GM18868 (cell line): ENCODE measurements at regions not wholly inside any gene's neighbourhood (a gene's known extent, or its start where the extent isn't known, plus 50 kb on each side); places are given as distances from the start of the nearest gene placed in this dataset.
"Not testable (repeated sequence)": the region's sequence is repeated elsewhere in the genome, so short reads cannot be mapped to it uniquely, and the experiment has no call there.

Source experiments
- ATAC-seq: cut with Tn5 transposase; IDR thresholded peaks from one replicate; pipeline ENCODE4 v1.9.1; 2021; ENCODE audit warnings: mild to moderate bottlenecking, moderate library complexity; ENCODE audit not compliant: unreplicated experiment

DNA sequence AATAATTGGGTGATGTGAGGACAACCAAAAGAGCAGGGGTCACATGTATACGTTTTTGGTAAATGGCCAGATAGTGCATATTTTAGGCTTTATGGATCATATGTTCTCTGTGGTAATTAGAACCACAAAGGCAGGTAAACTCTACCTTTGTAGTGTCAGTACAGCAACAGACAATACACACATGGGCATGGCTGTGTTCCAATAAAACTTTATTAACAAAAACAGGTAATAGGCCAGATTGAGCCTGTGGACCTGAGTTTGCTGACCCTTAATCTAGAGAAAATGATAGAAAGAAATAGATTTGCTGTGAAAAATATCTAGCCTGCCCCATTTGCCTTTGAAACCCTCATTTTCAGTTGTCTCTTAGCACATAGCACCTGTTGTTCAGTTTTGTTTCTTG is 177.2 kb upstream of the CXCR4 start:
- no peak for ATAC-seq

DNA sequence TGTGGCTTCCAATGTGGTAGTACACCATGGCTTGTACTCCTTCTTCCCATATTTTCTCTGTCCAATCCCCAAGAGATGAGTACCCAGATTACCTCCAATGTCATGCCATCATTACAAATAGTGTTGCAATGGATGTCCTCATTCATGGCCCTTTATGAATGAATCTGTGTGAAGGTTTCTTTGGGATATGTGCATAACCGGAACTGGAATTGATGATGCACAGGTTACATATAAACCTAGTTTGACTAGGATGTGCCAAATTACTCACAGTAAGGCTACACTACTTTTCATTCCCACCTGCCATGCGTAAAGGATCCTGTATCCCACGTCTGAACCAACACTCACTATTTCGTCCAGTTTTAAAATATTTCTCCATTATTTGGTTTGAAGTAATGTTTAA is 173.9 kb upstream of the CXCR4 start:
- no peak for ATAC-seq

DNA sequence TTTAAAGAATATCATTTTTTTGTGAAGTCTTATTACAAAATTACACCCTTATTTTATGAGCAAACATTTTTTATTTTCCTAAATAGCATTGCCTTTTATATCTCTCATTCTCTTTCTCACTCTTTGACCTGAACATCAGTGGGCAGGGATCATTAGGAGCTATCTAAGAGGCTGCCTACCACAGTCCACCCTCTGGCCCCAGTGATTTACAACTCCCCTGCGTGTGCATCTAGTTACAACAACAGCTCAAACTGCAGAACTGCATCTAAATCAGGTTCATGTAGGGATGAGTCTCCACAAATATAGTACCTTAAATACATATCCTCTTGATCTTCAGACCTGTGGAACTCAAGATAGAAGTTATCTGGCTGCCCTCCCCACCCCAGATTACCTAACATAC is 172.4 kb upstream of the CXCR4 start:
- no peak for ATAC-seq

DNA sequence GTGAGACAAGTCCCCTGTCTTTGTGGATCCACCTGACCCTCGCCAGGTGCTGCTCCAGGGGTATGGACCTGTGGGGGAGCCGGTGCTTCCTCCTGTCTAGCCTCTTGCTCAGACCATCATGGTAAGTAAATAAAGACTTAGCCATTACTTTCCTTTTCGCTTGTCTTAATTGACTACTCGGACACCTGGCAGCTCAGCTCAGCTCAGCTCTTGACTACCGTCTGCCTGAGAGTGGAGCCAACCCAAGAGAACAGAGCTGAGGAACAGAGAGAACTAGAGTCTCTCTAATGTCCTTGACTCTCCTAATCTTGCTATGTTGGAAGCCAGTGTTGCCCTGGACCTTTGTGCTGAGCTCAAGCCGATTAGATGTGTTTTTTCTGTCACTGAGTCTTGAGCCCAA is 170.3 kb upstream of the CXCR4 start:
- no peak for ATAC-seq

DNA sequence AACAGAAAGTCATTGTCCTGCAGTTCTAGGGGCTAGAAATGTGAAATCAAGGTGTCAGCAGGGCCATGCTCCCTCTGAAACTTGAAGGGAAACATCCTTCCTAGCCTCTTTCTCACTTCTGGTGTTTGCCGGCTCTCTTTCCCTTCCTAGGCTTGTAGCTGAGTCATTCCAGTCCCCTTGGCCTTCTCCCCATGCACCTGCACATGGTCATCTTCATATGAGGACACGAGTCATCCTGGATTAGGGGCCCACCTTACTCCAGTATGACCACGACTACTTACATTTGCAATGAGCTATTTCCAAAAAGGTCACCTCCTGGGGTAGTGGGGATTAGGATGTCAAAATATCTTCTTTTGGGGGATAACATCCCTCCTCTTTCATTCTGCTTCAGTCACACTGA is 168.5 kb upstream of the CXCR4 start:
- ATAC-seq = no peak

DNA sequence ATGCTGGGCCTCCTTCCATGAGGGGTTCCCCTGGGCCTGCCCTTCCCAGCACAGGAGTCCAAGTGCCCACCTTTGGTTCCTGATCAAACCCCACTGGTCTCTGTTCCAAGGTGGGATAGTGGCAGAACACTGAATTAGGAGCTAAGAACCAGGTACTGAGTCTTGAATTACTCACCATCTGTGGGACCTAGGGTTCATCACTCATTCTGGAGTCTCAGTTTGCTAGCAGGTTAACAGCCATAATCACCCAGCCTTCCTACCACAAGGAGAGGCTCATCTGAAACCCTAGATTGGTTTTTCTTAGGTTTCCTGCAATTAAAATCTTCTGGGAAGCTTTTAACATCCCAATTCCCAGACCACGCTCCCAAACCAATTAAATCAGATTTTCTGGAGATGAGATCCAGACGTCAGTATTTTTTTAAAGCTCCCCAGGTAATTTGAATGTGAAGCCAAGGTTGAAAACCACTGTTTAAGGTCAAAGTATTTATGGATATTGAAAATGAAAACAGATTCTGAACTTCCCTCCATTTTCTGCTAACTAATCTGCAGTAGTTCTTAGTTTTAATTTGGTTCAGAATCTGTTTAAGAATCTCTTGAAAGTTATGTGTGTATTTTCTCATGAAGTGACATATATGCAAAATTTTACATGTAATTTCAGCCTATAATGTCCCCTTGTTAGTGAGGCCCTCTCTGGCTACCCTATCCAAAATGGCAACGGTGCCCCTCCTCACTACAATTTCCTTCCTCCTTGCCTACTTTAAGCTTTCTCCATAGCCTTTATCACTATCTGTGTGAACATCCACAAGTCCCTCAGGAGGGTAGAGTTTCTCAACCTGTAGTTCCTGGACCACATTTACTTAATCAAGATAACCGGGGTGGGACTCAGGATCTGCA is 166.5 kb upstream of the CXCR4 start:
- ATAC-seq = peak; percentile 45

DNA sequence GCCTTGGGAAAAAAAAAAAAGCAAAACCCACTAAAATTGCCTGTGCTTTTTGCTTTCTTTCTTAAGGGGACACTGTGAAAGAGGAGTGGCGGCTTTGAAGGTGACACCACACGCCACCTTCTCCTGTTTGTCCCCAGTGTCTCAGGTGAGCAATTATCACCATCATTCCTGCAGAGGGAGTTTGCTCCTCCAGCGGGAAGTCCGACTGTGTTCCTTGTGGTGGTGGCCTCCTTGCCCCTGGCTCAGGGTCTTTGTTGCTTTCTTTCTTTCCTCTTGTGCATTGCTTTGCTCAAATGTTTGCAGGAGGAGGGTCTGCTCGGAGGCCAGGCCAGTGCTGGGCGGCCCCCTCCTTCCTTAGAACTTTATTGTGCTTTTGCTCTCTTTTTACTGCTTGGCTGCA is 164.3 kb upstream of the CXCR4 start:
- no peak for ATAC-seq

DNA sequence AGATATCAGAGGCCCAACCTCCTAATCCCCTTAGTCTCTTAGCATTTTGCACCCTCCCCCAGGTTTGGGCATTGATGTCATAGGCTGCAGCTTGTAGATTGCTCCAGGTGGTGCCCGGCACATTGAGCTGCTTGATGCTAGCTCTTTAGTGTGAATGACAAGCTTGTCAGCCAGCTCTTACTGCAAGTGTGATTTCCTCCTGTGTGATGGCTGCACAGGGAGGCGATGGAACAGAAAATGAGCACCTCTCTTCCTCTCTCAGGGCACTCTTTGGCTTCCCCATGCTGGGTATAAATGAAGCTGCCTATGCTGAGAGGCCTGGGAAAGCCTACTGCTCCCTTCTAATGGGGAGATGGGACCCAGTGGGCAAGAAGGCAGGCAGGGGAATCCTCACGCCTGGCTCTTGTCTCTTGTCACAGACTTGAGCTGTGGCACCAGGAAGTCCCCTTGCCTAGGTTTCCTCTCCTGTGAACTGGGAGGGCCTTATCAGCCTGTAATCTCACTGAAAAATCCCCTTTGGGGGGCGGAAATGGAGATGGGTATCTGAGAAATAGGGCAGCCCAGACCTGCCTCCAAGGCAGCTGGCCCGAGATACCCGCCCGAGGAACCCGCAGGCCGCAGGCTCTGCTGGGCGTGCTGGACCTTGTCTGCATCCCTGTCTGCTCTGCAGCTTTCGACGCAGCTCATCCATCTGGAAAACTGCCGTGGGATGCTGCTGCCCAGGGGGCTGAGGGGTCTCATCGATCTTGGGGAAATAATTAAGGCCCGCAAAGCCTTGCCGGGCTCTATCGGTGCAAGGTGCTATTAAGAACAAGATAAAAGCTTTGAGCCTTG is 163.5 kb upstream of the CXCR4 start:
- ATAC-seq = peak; percentile 81

DNA sequence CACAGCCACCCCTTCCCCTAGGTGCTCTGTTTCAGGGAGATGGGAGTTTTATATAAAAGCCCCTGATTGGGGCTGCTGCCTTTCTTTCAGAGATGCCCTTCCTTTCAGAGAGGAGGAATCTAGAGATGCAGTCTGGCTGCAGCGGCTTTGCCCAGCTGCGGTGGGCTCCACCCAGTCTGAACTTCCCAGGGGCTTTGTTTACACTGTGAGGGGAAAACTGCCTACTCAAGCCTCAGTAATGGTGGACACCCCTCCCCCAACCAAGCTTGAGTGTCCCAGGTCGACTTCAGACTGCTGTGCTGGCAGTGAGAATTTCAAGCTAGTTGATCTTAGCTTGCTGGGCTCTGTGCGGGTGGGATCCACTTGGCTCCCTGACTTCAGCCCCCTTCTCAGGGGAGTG is 148.4 kb upstream of the CXCR4 start:
- ATAC-seq = not testable (repeated sequence)

DNA sequence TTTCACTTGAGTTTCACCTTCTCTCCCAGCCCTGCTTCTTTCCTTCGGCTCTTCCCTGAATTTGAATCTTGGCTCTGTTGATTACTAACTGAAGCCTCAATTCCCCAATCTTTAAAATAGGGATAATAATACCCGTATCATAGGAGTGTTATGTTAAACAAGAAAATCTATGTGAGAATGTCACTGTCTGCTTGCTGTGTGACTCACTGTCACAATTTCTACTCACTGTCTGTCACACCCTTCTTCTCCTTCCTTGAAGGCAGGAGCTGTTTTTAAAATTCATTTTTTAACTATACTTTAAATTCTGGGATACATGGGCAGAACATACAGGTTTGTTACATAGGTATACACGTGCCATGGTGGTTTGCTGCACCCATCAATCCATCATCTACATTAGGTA is 141.6 kb upstream of the CXCR4 start:
- no peak for ATAC-seq

DNA sequence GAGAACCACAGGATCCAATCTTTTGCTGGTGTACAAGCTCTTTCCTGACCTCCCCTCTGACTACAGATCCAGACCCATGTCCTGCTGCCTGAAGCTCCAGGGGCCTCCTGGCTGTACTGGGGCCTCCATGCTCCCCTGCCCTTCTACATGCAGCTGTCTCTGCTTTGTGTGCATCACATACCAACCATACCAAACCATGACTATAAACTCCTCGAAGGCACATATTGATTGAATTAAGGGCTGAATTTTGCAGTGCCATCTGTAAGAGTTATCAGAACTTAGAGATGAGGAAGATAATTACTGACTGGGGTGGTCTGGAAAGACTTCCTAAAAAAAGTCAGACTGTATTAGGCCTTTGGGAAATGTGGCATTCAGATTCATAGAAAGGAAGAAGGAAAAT is 139.9 kb upstream of the CXCR4 start:
- ATAC-seq = no peak

DNA sequence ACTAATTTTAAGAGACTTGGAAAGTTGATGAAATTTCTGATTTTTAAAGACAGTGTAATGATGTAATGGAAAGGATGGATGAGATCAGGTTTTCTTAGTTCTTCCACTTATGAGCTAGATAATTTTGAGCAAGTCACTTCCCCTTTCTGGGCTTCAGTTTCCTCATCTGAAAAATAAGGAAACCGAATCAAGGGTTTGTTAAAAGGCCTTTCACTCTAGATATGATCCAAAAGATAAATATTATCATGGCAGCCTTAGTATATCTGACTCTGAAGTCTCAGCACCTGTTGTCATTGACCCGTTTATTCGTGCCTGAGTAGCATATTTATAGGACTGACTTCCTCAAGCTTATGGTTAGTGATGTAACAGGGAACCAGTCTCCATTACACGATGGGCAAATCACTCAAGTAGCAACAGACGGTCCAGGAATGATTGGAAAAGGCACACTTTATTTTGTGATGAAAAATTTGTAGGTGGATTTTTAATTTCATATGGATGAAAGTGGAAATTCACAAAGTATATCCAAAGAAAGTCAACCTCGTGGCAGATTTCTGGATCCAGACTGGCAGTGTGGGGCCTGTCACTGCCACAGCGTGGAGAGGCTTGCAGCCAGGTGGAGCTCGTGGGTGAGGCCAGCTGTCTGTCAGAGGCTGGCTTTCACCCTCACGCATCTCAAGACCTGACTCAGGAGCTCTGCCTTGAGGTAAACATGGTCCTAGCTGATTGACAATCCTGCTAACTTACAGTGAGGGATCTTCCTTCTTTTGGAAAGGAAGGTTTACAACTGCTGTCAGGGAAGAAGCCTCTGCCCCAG is 137.9 kb upstream of the CXCR4 start:
- ATAC-seq = peak; percentile 68

DNA sequence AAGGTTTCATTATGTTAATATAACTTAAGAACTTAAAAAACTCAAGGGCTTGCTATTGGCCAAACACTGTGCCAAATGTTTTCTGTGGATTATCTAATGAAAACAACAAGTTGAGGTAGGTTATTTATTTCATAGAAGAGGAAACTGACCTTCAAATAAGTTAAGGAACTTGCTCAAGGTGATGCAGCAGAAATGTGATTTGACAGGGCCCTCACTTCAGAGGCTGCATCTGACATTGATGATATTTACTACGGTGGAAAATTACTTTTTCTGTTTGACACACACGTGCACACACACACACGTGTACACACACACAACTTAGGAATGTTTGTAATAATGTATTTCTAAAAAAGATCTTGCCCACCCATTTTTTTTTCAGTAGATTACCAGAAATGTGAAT is 137.2 kb upstream of the CXCR4 start:
- ATAC-seq = no peak

DNA sequence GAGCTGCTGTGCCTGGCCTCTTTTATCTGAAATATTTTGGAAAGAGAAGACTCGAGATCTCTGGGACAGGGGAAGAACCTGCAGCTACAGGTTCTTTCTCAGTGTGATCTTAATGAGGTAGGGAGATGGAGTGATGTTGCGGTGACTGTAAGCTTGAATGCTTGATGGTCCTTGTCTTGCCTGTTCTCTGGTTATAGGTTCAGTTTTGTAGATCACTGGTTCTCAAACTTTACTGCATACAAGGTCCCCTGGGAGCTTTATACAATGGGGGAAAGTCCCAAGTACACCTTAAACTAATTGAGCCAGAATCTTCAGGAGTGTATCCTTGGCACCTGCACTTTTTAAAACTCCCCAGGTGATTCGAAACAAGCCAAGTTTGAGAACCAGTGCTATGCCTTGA is 136.7 kb upstream of the CXCR4 start:
- ATAC-seq = peak; percentile 62

DNA sequence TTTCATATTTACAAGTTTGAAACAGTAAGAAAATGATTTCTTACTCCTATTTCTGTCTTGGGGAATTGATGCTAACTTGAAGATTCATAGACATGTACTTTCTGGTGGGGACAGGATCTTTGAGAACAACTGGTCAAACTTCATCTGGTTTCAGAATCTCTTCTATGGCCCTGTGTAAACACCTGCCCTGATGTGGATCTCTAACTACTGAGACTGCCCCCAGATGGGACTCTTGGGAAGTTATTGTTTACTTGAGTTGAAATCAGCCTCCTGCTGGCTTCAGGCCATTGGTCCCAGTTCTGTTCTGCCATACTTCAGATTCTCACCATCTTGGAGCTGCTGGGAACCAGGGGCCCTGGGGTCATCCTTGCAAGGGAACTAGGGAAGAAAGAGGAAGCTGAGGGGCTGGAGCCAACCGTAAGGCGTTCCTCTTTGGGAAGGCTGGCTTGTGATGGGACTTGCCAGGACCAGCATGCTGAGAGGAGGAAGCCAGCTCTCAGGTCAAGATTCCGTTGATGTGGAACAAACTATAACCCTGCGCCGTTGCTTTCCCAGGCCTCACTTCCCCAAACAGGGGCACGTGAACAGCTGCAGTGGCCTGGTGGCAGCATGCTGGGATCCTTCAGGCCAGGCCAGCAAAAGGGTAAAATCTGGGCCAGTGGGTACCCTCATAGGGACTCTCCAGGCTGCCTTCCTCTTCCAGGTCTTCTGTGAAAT is 135.5 kb upstream of the CXCR4 start:
- no peak for ATAC-seq

DNA sequence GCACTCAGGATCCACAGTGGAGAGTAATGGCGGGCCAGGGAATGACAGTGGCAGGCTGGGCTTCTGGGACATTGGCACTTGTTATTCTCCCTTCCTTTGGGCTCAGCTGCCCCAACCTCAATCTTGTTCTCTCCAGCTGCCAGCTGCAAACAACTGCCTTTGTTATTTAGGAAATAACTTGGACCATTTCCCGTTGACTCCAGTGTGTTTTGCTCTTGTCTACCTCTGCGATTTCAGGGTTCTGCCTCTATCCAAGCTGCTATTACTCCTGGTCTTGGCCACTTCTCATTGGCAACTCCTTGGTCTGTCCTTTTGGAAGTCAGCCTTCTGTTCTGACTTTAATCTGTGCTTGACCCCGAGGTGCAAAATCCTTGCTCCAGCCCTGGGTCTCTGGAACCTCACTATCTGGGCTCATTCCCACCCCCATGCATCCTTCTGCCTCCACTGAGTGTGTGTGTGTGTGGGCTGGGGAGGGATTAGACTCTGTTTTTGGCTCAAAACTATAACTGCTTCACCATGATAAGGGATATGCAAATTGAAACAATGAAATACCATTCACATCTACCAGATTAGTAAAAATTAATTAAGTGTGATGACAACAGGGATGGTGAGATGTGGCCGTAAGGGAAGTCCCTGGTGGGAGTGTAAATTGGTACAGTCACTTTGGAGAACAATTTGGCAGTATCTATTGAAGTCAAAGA is 134.1 kb upstream of the CXCR4 start:
- ATAC-seq = no peak

DNA sequence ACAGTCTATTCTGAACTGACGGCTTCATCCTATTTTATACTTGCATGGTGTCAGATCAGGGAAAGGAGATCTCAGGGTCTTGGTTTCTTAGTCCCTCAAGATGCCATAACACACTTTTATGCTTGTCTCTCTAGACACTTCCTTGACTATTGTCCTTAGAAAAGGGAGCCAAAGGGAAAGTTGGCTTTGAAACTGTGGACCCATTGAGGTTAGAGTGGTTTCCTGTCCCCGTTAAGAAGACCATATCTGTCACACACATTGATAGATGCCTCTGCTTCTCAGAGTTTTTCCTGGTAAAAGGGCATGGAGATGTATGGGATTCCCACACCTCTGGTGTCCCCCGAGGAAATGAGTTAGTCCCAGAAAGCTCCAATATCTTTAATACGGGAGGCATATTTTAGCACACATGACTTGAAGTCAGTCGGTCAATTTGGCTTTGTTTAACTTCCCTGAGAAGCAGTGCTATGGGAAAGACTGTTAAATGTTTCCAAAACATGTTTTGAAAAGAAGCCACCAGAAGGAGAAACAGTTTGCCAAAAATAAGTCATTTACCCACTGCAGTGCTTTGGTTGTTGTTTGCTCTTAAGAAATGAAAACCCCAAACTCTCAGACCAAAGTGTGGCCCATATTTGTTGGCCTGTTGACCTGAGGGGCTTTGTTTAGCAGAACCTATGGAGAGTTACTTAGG is 133.4 kb upstream of the CXCR4 start:
- no peak for ATAC-seq

DNA sequence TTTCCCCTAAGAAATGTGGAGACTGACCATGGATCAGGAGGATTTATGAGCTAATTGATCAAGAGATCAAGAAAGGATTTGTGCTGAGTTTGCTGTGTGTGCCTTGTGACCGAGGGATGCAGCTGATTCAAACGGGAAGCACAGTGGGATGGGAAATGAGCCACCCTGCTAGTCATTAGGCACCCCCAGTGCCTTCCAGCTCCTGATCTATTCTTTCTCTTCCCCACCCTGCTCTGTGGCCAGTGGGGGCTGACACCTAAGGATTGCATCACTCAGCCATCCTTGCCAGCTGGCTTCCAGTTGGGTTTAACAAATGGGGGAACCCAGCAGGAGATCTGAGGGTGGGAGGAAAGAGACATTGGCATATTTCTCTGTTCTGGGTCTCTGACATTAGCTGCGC is 132.2 kb upstream of the CXCR4 start:
- no peak for ATAC-seq

DNA sequence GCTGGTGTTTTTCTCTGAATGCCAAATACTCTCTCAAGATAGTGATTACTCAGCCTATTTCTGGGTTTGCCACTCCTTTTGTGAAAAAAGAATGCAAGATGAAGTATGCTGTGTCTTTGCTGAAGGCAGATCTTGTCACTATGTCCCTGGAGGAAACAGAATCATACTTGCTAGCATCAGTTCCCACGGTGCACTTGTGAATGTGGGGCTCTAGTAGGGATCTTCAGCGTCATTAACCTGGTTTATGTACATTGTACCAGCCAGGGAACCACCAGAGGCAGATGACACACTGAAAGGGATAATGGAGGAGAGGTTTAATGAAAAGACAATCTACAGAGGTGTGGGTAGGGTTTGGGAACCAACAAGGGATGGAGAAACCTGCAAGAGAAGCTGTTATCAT is 131.0 kb upstream of the CXCR4 start:
- ATAC-seq = no peak
